ENCODE measurements at regions not wholly inside any gene's neighbourhood (a gene's known extent, or its start where the extent isn't known, plus 50 kb on each side); places are given as distances from the start of the nearest gene placed in this dataset.

DNA sequence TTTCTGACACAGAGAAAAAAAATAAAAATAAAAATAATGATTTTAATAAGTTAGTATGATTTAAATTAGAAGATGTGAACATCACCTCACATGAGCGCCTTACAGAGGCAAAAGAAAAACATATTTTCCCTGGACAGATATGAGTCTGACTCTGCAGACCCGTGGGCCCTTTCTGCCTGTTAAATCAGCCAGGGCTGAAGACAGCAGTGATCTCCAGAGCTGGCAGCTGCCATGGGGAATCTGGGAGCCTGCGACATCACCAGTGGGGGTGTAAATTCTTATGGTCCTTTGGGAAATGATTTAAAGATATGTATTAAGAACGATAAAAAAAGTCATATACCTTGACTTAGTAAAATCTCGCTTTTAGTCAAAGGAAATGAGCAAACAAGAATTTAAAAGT, 65.7 kb upstream of the FOXF1 start:
- no peak for DNase-seq (ENCODE audit: low spot score)

GRCh38 chr16:86446279-86446678, 64.0 kb upstream of the FOXF1 start:
- DNase-seq (ENCODE audit: low spot score), result no peak

DNA sequence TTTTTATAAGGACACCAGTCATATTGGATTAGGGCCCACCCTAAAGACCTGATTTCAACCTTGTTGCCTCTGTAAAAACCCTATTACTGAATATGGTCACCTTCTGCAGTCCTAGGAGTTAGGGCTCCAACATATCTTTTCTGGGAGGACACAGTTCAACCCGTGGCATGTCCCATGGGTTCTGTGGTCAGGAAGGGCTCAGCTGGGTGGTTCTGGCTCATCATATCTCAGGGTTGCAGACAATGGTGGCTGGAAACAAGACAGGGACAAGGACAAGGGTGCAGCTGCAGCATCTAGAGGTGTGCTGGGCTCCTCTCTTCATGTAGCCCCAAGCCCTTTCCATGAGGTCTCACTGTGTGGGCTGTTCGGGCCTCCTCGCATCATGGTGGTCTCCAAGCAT, 63.1 kb upstream of the FOXF1 start:
- no peak for DNase-seq (ENCODE audit: low spot score)

- no peak for DNase-seq (ENCODE audit: low spot score)
Measured at GRCh38 chr16:86448306-86448890, 61.9 kb upstream of the FOXF1 start.

DNA sequence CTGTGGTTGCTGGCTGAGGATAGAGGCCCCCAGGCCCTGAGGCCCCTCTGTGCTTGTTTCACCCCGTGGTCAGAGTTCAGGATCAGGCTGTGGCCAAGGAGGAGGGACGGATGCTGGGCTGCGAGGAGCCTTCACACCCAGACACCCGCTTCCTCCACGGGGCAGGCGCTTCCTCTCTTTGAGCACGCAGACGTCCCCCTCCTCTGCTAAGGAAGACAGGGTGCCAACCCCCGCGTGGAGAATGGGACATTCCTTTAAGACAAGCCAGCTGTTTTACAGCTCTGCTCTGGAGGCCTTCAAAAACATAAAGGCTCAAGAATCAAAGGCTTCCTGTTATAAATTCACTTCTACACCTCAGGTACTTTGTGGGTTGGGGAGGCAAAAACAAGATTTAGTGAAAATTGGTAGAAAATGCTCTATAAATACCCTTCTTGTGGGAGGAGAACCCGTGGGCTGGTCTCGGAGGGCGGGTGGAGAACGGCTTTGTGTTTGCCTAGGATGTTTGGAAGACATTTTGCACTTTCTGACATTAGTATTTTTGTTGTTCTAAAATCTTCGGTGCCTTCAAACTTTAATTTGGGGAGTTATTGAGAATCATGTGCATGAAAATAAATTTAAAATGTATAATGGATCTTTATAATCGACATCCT, 60.8 kb upstream of the FOXF1 start:
- DNase-seq (ENCODE audit: low spot score), result no peak

DNA sequence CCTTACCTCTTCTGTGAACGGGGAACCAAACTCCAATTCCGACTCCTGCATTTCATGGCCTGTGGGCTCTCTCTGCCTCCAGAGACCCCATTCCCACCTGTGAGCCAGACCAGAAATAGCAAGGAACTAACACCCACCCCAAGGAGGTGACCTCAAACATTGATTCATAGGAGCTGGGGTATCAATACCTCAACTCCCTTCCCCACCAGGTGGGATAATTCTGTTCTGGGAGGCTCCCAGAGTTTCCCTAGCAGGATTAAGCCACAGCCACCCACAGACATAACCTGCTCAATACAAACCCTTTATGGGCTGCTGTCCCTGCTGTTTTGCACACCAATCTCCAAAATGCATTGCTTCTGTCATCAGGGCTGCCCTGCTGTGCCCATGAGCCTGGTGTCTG, 59.6 kb upstream of the FOXF1 start:
- DNase-seq (ENCODE audit: low spot score), result no peak

- no peak for DNase-seq (ENCODE audit: low spot score)
Measured at GRCh38 chr16:86452451-86452850, 57.9 kb upstream of the FOXF1 start.

DNA sequence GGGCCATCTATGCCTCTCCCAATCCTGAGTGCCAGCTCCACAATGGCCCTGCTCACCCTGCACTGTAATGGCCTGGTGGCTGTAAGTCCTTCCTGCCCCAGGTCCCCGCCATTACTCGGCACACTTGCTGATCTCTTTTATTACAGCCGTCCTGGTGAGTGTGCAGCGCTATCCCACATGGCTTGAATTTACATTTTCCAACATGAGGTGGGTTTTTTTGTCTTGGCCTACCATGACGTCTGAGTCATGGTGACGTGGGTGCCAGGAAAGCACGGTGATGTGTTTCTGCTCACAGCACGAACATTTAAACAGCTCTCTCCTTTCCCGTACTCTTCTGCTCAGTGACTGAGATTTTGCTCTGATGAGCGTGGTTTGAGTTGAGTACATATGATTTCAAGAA, 55.2 kb upstream of the FOXF1 start:
- DNase-seq (ENCODE audit: low spot score), result no peak

DNA sequence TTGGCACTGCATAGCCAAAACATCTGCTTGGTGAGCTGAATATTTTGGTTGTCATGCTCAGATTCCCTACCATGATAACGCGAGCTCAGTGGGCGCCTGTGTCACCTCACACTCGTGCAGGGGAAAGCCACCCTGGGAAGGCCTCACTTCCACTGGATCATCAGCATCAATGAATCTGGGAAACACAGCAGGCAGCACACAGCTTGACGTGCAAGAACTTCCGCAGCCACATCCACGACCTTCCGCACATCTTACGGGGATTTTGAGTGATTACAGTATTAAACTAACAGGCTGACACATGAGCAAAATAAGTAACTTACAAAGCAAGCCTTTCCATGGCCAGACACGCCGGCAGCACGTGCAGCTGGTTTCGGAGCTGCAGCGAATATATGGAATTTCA, 54.7 kb upstream of the FOXF1 start:
- DNase-seq (ENCODE audit: low spot score), result no peak

DNA sequence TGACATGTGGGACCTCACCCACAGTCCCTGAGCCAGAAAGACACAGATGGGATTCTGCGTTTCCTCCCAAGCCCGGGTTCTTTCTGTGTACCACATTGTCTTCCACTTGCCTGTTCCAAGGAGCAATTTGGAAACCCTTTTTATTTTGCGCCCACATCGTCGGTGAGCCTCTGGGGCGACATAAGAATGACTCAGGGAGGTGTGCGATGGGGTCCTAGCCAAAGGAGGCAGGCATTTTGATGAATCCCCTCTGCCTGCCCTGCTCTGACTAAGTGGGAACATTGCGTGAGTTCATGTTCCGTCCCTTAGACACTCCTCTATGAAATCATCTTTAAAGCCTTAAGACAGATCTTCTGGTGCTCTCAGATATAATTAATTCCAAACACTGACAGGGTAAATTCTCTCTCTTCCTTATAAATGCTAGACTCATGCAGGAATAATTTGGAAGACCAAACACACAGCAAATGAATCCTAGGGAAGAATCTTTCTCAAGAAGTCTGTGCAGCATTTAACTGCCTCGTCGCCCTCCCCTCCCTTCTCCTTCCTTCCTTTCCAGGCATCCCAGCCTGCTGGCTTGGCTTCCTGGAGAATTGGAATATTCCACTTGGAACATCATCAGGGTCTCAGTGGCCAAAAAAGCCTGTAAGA, 52.7 kb upstream of the FOXF1 start:
- no peak for DNase-seq (ENCODE audit: low spot score)

- no peak for DNase-seq (ENCODE audit: low spot score)
Measured at GRCh38 chr16:86458149-86458777, 52.1 kb upstream of the FOXF1 start.

DNA sequence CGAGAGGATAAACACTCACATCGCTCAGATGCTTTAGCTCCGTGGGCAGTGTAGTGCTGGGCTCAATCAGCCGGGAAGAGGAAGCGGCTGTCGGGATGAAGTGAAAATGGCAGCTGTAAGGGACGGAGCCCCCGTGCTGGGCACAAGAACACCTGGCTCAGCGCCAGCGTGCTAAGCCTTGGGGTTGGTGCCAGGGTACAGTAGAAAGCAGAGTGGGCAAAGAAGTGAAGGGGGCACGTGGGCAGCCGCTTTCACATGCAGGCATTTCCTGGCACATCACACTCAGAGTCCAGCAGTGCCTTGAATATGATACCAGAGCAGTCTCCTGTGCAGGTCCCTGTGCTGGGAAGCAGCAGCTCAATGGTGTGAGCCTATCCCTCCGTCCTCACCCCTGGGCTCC, 51.1 kb upstream of the FOXF1 start:
- no peak for DNase-seq (ENCODE audit: low spot score)

Data from CD4-positive, alpha-beta T cell treated with Interleukin-2 at 100 ng/mL for 4 hours (primary cell).